GM23338 (cell line): ENCODE measurements at regions not wholly inside any gene's neighbourhood (a gene's known extent, or its start where the extent isn't known, plus 50 kb on each side); places are given as distances from the start of the nearest gene placed in this dataset.

Source experiments
- ATAC-seq: fragments of 200-7000 bp; cut with Tn5 transposase; 3 replicates; pipeline ENCODE4 v1.9.1; 2020
- DNase-seq: peaks from one replicate; pipeline ENCODE4 v3.0.0-alpha.2; 2015; ENCODE audit warnings: low spot score
- H2AFZ ChIP-seq: fragments of 200-600 bp; sonication (generic); 2 replicates; pipeline ENCODE4 v1.8.0; 2016; ENCODE audit warnings: antibody characterized with exemption, mild to moderate bottlenecking, moderate library complexity
- H3F3A ChIP-seq: fragments of 200-600 bp; sonication (generic); replicated peaks from 2 replicates; pipeline ENCODE4 v1.8.0; 2017; ENCODE audit warnings: antibody characterized with exemption, mixed run types, low read depth
- H3K27ac ChIP-seq: fragments of 200-600 bp; sonication (generic); 2 replicates; pipeline ENCODE4 v1.6.1; 2016; ENCODE audit warnings: low read depth
- H3K27me3 ChIP-seq: fragments of 200-600 bp; sonication (generic); 2 replicates; pipeline ENCODE4 v1.8.0; 2016; ENCODE audit warnings: mild to moderate bottlenecking, mixed run types, moderate library complexity; ENCODE audit not compliant: insufficient read depth
- H3K36me3 ChIP-seq: fragments of 200-600 bp; sonication (generic); 2 replicates; pipeline ENCODE4 v1.8.0; 2016; ENCODE audit warnings: mild to moderate bottlenecking; ENCODE audit not compliant: insufficient read depth
- H3K4me1 ChIP-seq: fragments of 200-600 bp; sonication (generic); 2 replicates; pipeline ENCODE4 v1.8.0; 2016; ENCODE audit warnings: mild to moderate bottlenecking, moderate library complexity; ENCODE audit not compliant: insufficient read depth
- H3K4me2 ChIP-seq: fragments of 200-600 bp; sonication (generic); 2 replicates; pipeline ENCODE4 v1.7.1; 2017; ENCODE audit warnings: mixed run types
- H3K4me3 ChIP-seq: fragments of 200-600 bp; sonication (generic); 2 replicates; pipeline ENCODE4 v1.6.1; 2016; ENCODE audit warnings: mixed run types
- H3K79me2 ChIP-seq: fragments of 200-600 bp; sonication (generic); replicated peaks from 2 replicates; pipeline ENCODE4 v1.8.0; 2017; ENCODE audit warnings: mild to moderate bottlenecking; ENCODE audit not compliant: insufficient read depth
- H3K9me2 ChIP-seq: fragments of 200-600 bp; sonication (generic); 2 replicates; pipeline ENCODE4 v1.8.0; 2017; ENCODE audit not compliant: insufficient read depth
- H4K20me1 ChIP-seq: fragments of 200-600 bp; sonication (generic); replicated peaks from 2 replicates; pipeline ENCODE4 v1.8.0; 2017; ENCODE audit warnings: mild to moderate bottlenecking; ENCODE audit not compliant: insufficient read depth
- H3K27ac Mint-ChIP-seq: 2 replicates; pipeline ENCODE4 v1.8.0; 2020; ENCODE audit warnings: inconsistent platforms, mild to moderate bottlenecking, moderate library complexity, mixed read lengths
- H3K27me3 Mint-ChIP-seq: 3 replicates; pipeline ENCODE4 v1.8.0; 2022; ENCODE audit warnings: low read depth, mild to moderate bottlenecking, moderate library complexity, mixed read lengths, inconsistent platforms; ENCODE audit not compliant: insufficient read depth, poor library complexity
- H3K36me3 Mint-ChIP-seq: 3 replicates; pipeline ENCODE4 v1.8.0; 2021; ENCODE audit warnings: low read depth, mild to moderate bottlenecking, inconsistent platforms, moderate library complexity, mixed read lengths
- H3K4me1 Mint-ChIP-seq: 3 replicates; pipeline ENCODE4 v1.8.0; 2020; ENCODE audit warnings: mild to moderate bottlenecking, inconsistent platforms, mixed read lengths
- H3K4me3 Mint-ChIP-seq: 3 replicates; pipeline ENCODE4 v1.8.0; 2021; ENCODE audit warnings: moderate library complexity, mild to moderate bottlenecking, inconsistent platforms, mixed read lengths
- H3K9me3 Mint-ChIP-seq: 3 replicates; pipeline ENCODE4 v1.8.0; 2020; ENCODE audit warnings: moderate library complexity, mild to moderate bottlenecking, inconsistent platforms, mixed read lengths
- ETS1 ChIP-seq: IDR thresholded peaks from 2 replicates; pipeline ENCODE4 v1.6.1; 2016; ENCODE audit warnings: antibody characterized with exemption
- EZH2 ChIP-seq: fragments of 200-600 bp; sonication (generic); IDR thresholded peaks from one replicate; pipeline ENCODE4 v1.8.0; 2017; ENCODE audit warnings: antibody characterized with exemption, mild to moderate bottlenecking, low read depth; ENCODE audit not compliant: unreplicated experiment
- JUNB ChIP-seq: IDR thresholded peaks from one replicate; pipeline ENCODE4 v1.6.1; 2016; ENCODE audit warnings: antibody characterized with exemption; ENCODE audit not compliant: unreplicated experiment
- NANOG ChIP-seq: IDR thresholded peaks from 2 replicates; pipeline ENCODE4 v1.6.1; 2016; ENCODE audit warnings: antibody characterized with exemption, borderline replicate concordance
- STAT1 ChIP-seq: IDR thresholded peaks from one replicate; pipeline ENCODE4 v1.6.1; 2016; ENCODE audit warnings: antibody characterized with exemption; ENCODE audit not compliant: unreplicated experiment
- ZNF331 ChIP-seq: fragments of 250-450 bp; sonication (Bioruptor Pico); IDR thresholded peaks from 2 replicates; pipeline ENCODE4 v1.5.0; 2020; ENCODE audit warnings: low read depth, mild to moderate bottlenecking, moderate library complexity
- ZNF462 ChIP-seq: fragments of 250-450 bp; sonication (Bioruptor Pico); IDR thresholded peaks from 2 replicates; pipeline ENCODE4 v1.5.0; 2020; ENCODE audit warnings: mild to moderate bottlenecking, moderate library complexity
- TF ChIP-seq, protein P1 (sequence below): IDR thresholded peaks from one replicate; pipeline ENCODE4 v1.6.1; 2018; ENCODE audit warnings: antibody characterized with exemption; ENCODE audit not compliant: unreplicated experiment

GRCh38 chr2:7286120-7286519, 368.9 kb downstream of the RNF144A start (continued):
- TF ChIP-seq ZNF462 (CRISPR knock-in tag) (no peak), ZNF331 (CRISPR knock-in tag) (no peak), EZH2 (no peak)

- Histone ChIP-seq H3K4me2 (no peak overlapping the region), H2AFZ (no peak overlapping the region), H3K27ac (no peak overlapping the region), H3K27me3 (no peaks in the 10 kb centered on the region), H3K4me3 (no peak overlapping the region), H3K4me1 (no peaks in the 10 kb centered on the region), H3F3A (no peaks in the 10 kb centered on the region), H4K20me1 (no peaks in the 10 kb centered on the region), H3K9me2 (peaks cover 15% of the 10 kb centered on the region; the same call in 1 of the 2 replicates), H3K36me3 (no peaks in the 10 kb centered on the region), H3K79me2 (no peaks in the 10 kb centered on the region)
- Mint-ChIP-seq H3K4me3 (no peak overlapping the region), H3K4me1 (peaks cover 11% of the 10 kb centered on the region), H3K27me3 (peaks cover 3% of the 10 kb centered on the region), H3K36me3 (no peaks in the 10 kb centered on the region), H3K9me3 (no peaks in the 10 kb centered on the region), H3K27ac (no peak overlapping the region)
- ATAC-seq (no peak), DNase-seq (no peak)
- TF ChIP-seq JUNB (no peak), NANOG (no peak), EZH2 (no peak), STAT1 (no peak), ETS1 (no peak)
- TF ChIP-seq, protein P1, sequence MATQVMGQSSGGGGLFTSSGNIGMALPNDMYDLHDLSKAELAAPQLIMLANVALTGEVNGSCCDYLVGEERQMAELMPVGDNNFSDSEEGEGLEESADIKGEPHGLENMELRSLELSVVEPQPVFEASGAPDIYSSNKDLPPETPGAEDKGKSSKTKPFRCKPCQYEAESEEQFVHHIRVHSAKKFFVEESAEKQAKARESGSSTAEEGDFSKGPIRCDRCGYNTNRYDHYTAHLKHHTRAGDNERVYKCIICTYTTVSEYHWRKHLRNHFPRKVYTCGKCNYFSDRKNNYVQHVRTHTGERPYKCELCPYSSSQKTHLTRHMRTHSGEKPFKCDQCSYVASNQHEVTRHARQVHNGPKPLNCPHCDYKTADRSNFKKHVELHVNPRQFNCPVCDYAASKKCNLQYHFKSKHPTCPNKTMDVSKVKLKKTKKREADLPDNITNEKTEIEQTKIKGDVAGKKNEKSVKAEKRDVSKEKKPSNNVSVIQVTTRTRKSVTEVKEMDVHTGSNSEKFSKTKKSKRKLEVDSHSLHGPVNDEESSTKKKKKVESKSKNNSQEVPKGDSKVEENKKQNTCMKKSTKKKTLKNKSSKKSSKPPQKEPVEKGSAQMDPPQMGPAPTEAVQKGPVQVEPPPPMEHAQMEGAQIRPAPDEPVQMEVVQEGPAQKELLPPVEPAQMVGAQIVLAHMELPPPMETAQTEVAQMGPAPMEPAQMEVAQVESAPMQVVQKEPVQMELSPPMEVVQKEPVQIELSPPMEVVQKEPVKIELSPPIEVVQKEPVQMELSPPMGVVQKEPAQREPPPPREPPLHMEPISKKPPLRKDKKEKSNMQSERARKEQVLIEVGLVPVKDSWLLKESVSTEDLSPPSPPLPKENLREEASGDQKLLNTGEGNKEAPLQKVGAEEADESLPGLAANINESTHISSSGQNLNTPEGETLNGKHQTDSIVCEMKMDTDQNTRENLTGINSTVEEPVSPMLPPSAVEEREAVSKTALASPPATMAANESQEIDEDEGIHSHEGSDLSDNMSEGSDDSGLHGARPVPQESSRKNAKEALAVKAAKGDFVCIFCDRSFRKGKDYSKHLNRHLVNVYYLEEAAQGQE = no peak
Observed at GRCh38 chr2:7288484-7288883, 371.3 kb downstream of the RNF144A start.
